Gastrocnemius medialis (tissue), 4 donors: ENCODE measurements at regions not wholly inside any gene's neighbourhood (a gene's known extent, or its start where the extent isn't known, plus 50 kb on each side); places are given as distances from the start of the nearest gene placed in this dataset.

Experiments
- ATAC-seq, 2 donors: fragments of 150-250 bp; one replicate each; pipeline ENCODE4 v1.9.1; 2016
- DNase-seq, 2 donors: peaks; one replicate each; pipeline ENCODE4 v3.0.0-alpha.2; 2019
- H3K27ac ChIP-seq, 4 donors: fragments of 200-600 bp; sonication (generic); 1 replicate in 1 of 4; 2 replicates in 3 of 4; pipeline ENCODE4 v1.5.1; 2016 to 2018; ENCODE audit warnings: mild to moderate bottlenecking in 2 of 4, moderate library complexity in 1 of 4
- H3K27me3 ChIP-seq, 3 donors: fragments of 200-600 bp; sonication (generic) in 2 of 3; 1 replicate in 1 of 3; 2 replicates in 2 of 3; pipeline versions ENCODE4 v1.5.1 to v1.6.0; 2016 to 2019; ENCODE audit warnings: mild to moderate bottlenecking in 1 of 3, moderate library complexity in 1 of 3
- H3K36me3 ChIP-seq, 2 donors: fragments of 200-600 bp; sonication (generic) in 1 of 2; one replicate each; pipeline ENCODE4 v1.5.1; 2017 to 2018
- H3K4me1 ChIP-seq, 2 donors: fragments of 200-600 bp; sonication (generic) in 1 of 2; one replicate each; pipeline ENCODE4 v1.5.1; 2016 to 2017; ENCODE audit warnings: mild to moderate bottlenecking in 2 of 2
- H3K4me3 ChIP-seq, 4 donors: fragments of 200-600 bp; sonication (generic) in 3 of 4; 1 replicate in 1 of 4; 2 replicates in 3 of 4; pipeline ENCODE4 v1.5.1; 2016 to 2019; ENCODE audit warnings: mild to moderate bottlenecking in 2 of 4
- H3K9me3 ChIP-seq, 3 donors: fragments of 200-600 bp; sonication (generic) in 2 of 3; 1 replicate in 1 of 3; 2 replicates in 2 of 3; pipeline ENCODE4 v1.5.1; 2016 to 2019
- POLR2A ChIP-seq, 2 donors: fragments of 450-650 bp; IDR thresholded peaks; one replicate each; pipeline ENCODE4 v1.6.1; 2017; ENCODE audit warnings: antibody characterized with exemption in 2 of 2, mild to moderate bottlenecking in 2 of 2, moderate library complexity in 2 of 2
- in situ Hi-C, 4 donors: fragments of 200-750 bp; cut with MboI; loops; one replicate each; pipeline versions ENCODE4 v1.15.0 to v1.8.0; 2017; ENCODE audit warnings: low sequenced_read_pairs in 4 of 4
- intact Hi-C: fragments of 100-400 bp; cut with DNase I; formaldehyde crosslinking; loops from one replicate; pipeline ENCODE4 v1.15.1; 2023; ENCODE audit warnings: low total_unique reads
- TF ChIP-seq, protein P1 (sequence below), 5 experiments: fragments of 450-650 bp in 3 of 5; fragments of 200-600 bp in 2 of 5; sonication (generic) in 2 of 5; IDR thresholded peaks in 4 of 5; conservative IDR thresholded peaks in 1 of 5; 1 replicate in 4 of 5; 2 replicates in 1 of 5; pipeline ENCODE4 v1.5.1; 2016 to 2019; ENCODE audit warnings: antibody characterized with exemption in 5 of 5, mild to moderate bottlenecking in 3 of 5, moderate library complexity in 3 of 5

GRCh38 chr14:40139657-40140056, 707.4 kb upstream of the FBXO33 start:
- TF ChIP-seq, protein P1, sequence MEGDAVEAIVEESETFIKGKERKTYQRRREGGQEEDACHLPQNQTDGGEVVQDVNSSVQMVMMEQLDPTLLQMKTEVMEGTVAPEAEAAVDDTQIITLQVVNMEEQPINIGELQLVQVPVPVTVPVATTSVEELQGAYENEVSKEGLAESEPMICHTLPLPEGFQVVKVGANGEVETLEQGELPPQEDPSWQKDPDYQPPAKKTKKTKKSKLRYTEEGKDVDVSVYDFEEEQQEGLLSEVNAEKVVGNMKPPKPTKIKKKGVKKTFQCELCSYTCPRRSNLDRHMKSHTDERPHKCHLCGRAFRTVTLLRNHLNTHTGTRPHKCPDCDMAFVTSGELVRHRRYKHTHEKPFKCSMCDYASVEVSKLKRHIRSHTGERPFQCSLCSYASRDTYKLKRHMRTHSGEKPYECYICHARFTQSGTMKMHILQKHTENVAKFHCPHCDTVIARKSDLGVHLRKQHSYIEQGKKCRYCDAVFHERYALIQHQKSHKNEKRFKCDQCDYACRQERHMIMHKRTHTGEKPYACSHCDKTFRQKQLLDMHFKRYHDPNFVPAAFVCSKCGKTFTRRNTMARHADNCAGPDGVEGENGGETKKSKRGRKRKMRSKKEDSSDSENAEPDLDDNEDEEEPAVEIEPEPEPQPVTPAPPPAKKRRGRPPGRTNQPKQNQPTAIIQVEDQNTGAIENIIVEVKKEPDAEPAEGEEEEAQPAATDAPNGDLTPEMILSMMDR (IDR thresholded peaks at IDR 0.05 in 4 of 5, conservative IDR thresholded peaks at IDR 0.05 in 1 of 5) = no peak
- no peak for TF ChIP-seq POLR2A (IDR thresholded peaks at IDR 0.05)
- in situ Hi-C loops = no loop called here
- no peaks in the 10 kb centered on the region for H3K36me3 ChIP-seq
- H3K27ac ChIP-seq = no peak overlapping the region
- no peak for ATAC-seq
- H3K27me3 ChIP-seq = no peaks in the 10 kb centered on the region
- DNase-seq = no peak
- no peaks in the 10 kb centered on the region for H3K9me3 ChIP-seq
- intact Hi-C loops = no loop called here
- H3K4me3 ChIP-seq = no peak overlapping the region
- no peaks in the 10 kb centered on the region for H3K4me1 ChIP-seq

DNA sequence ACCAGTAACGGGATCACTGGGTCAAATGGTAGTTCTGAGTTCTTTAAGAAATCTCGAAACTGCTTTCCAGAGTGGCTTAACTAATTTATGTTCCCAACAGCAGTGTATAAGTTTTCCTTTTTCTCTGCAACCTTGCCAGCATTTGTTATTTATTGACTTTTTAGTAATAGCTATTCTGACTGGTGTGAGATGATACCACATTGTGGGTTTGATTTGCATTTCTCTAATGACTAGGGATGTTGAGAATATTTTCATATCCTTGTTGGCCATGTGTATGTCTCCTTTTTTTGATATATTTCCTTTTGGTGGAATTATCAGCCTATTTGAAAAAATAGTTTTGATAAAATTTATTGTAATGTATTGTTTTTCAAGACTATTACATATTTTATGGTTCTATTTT, 701.2 kb upstream of the FBXO33 start:
- no peak overlapping the region for H3K4me3 ChIP-seq
- TF ChIP-seq POLR2A (IDR thresholded peaks at IDR 0.05) = no peak
- TF ChIP-seq, protein P1 (IDR thresholded peaks at IDR 0.05 in 4 of 5, conservative IDR thresholded peaks at IDR 0.05 in 1 of 5) = no peak
- H3K4me1 ChIP-seq = no peaks in the 10 kb centered on the region
- H3K9me3 ChIP-seq = no peaks in the 10 kb centered on the region
- H3K27ac ChIP-seq = no peak overlapping the region
- H3K36me3 ChIP-seq = no peaks in the 10 kb centered on the region
- ATAC-seq (no peak), DNase-seq (no peak)
- no peaks in the 10 kb centered on the region for H3K27me3 ChIP-seq
- in situ Hi-C loops (no loop called here), intact Hi-C loops (no loop called here)

- Histone ChIP-seq H3K27me3 (no peaks in the 10 kb centered on the region), H3K9me3 (no peaks in the 10 kb centered on the region), H3K27ac (no peak overlapping the region), H3K4me3 (no peak overlapping the region), H3K4me1 (no peaks in the 10 kb centered on the region), H3K36me3 (no peaks in the 10 kb centered on the region)
- TF ChIP-seq POLR2A (IDR thresholded peaks at IDR 0.05) = no peak
- TF ChIP-seq, protein P1 (IDR thresholded peaks at IDR 0.05 in 4 of 5, conservative IDR thresholded peaks at IDR 0.05 in 1 of 5) = no peak
- in situ Hi-C loops = no loop called here
- intact Hi-C loops = no loop called here
- no peak for ATAC-seq
- DNase-seq = no peak
Measured at GRCh38 chr14:40129159-40129558, 696.9 kb upstream of the FBXO33 start.

GRCh38 chr14:40123816-40124215, 691.6 kb upstream of the FBXO33 start:
- ATAC-seq (no peak), DNase-seq (no peak)
- Histone ChIP-seq H3K4me3 (no peak overlapping the region), H3K4me1 (no peaks in the 10 kb centered on the region), H3K27ac (no peak overlapping the region), H3K36me3 (no peaks in the 10 kb centered on the region), H3K9me3 (no peaks in the 10 kb centered on the region), H3K27me3 (no peaks in the 10 kb centered on the region)
- in situ Hi-C loops (no loop called here), intact Hi-C loops (no loop called here)
- TF ChIP-seq, protein P1 (IDR thresholded peaks at IDR 0.05 in 4 of 5, conservative IDR thresholded peaks at IDR 0.05 in 1 of 5) = no peak
- no peak for TF ChIP-seq POLR2A (IDR thresholded peaks at IDR 0.05)

- TF ChIP-seq POLR2A (IDR thresholded peaks at IDR 0.05) = no peak
- TF ChIP-seq, protein P1 (IDR thresholded peaks at IDR 0.05 in 4 of 5, conservative IDR thresholded peaks at IDR 0.05 in 1 of 5) = no peak
- Histone ChIP-seq H3K36me3 (no peaks in the 10 kb centered on the region), H3K9me3 (no peaks in the 10 kb centered on the region), H3K27ac (no peak overlapping the region), H3K27me3 (no peaks in the 10 kb centered on the region), H3K4me1 (no peaks in the 10 kb centered on the region), H3K4me3 (no peak overlapping the region)
- in situ Hi-C loops = no loop called here
- ATAC-seq = no peak
- DNase-seq = no peak
- intact Hi-C loops = no loop called here
Measured at GRCh38 chr14:40122968-40123648, 690.9 kb upstream of the FBXO33 start.
